IPS-18c (cell line): ENCODE measurements at regions not wholly inside any gene's neighbourhood (a gene's known extent, or its start where the extent isn't known, plus 50 kb on each side); places are given as distances from the start of the nearest gene placed in this dataset.
"Not testable (repeated sequence)": the region's sequence is repeated elsewhere in the genome, so short reads cannot be mapped to it uniquely, and the experiment has no call there.

ENCODE experiments used
- H3K4me3 ChIP-seq: 2 replicates; pipeline ENCODE4 v1.7.0; 2013; ENCODE audit warnings: low read depth, mild to moderate bottlenecking, low read length, moderate library complexity; ENCODE audit not compliant: insufficient read depth
- H3K9me3 ChIP-seq: one replicate; pipeline ENCODE4 v1.6.1; 2013; ENCODE audit warnings: mild to moderate bottlenecking, low read length, moderate library complexity; ENCODE audit not compliant: control insufficient read depth, insufficient read depth

DNA sequence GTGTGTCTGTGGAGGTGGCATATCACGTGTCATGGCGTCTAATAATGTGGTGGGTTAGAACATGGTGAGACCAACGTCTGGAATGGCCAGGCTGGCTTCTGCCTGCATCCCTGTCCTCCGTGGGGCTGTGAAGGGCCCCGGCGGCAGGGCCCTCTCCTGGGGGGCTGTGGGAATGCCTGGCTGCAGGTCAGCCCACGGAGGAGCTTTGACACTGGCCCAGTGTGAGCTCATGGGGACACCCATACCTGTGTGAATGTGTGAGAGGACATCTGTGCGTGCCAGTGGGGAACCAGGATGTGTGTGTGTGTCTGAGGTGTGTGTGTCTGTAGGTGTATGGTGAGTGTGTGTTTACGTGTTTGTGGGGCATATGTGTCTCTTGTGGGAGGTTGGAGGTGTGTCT, 300.1 kb downstream of the TEX29 start:
- H3K4me3 ChIP-seq, result no peak overlapping the region
- no peaks in the 10 kb centered on the region for H3K9me3 ChIP-seq

DNA sequence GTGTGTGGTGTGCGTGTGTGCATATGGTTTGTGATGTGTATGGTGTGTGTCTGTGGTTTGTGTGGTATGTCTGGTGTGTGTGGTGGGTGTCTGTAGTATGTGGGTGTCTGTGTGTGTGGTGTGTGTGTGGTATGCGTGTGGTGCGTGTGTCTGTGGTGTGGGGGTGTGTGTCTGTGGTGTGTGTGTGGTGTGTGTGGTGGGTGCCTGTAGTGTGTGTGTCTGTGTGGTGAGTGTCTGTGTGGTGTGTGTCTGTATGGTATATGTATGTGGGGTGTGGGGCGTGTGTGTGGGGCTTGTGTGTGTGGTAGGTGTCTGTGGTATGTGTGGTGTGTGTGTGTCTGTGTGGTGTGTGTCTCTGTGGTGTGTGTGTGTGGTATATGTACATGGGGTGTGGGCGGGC, 300.7 kb downstream of the TEX29 start:
- no peaks in the 10 kb centered on the region for H3K9me3 ChIP-seq

DNA sequence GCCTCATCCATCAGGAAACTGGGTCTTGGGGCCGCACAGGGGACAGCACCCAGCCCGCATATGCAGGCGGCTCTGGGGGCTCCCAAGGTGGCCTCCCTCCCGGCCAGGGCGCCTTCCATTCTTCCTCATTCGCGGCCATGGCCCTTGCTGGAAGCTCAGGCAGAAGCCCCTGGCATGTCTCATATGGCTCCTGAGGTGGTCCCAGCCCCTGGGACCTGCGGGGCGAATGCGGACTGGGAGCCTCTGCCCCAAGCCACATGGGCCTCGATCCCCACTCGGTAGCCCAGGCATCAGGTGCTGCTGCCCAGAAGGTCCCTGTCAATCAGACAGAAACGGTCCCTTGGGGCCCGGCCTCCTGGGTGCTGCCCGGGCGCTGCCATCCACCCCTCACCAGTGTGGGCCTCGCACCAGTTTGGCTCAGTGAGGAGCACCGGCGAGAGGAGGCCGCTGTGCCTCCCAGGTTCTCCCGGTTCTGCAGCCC, 301.6 kb downstream of the TEX29 start:
- Histone ChIP-seq H3K9me3 (no peaks in the 10 kb centered on the region), H3K4me3 (no peak overlapping the region)

More for the DNA sequence above, 300.7 kb downstream of the TEX29 start:
- H3K4me3 ChIP-seq, result no peak overlapping the region

DNA sequence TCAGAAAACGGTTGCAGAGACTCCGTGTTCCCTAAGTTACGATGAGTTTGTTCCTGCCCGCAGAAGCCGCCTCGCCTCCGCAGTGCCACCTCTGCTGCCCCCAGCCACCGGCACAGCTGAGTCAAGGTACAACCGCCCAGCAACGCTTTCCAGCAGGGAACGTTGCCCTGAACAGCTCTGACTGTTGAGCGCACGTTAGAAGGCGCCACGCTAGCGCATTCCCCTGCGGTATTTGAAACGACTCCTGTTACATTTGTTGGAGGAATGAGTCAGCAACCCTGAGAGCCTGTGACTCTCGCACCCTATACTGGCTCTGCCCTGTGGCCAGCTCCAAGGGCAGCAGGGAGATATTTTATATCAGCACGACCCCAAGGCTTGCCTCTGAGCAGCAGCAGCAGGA, 302.8 kb downstream of the TEX29 start:
- H3K4me3 ChIP-seq, result no peak overlapping the region

DNA sequence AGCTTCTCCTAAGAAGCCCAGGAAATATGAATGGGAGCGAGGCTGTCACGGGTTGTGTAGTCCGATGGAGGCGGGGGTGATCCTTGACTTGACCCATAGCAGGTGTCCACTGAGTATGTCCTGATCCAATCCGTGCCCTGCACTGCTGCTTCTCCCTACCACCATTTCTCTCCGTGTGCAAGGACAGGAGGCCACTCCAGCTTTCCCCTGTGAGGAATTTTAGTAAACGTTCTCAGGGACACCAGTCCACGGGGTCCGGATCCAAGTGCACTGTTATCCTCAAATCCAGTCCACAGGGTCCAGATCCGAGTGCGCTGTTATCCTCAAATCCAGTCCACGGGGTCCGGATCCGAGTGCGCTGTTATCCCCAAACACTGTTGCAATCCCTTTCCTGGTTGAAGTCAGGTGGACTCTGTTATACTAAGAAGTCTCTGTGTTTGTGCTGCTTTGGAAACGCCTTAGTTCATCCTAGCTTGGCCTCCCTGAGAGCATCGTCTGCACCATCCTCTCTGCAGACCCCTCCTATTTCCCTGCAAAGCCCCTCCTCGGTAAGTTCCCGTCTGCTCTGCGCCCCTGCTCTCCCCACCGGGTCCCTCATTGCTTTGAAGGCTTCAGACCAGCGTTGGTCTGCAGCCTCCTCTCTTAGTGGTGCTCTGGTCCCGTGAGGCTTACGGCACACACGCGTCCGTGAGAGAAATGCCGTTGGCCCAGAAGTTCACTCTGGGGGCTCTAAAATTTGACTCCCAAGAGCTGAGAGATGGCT, 303.5 kb downstream of the TEX29 start:
- Histone ChIP-seq H3K9me3 (no peaks in the 10 kb centered on the region), H3K4me3 (no peak overlapping the region)

More for the DNA sequence above, 302.8 kb downstream of the TEX29 start:
- H3K9me3 ChIP-seq, result no peaks in the 10 kb centered on the region

DNA sequence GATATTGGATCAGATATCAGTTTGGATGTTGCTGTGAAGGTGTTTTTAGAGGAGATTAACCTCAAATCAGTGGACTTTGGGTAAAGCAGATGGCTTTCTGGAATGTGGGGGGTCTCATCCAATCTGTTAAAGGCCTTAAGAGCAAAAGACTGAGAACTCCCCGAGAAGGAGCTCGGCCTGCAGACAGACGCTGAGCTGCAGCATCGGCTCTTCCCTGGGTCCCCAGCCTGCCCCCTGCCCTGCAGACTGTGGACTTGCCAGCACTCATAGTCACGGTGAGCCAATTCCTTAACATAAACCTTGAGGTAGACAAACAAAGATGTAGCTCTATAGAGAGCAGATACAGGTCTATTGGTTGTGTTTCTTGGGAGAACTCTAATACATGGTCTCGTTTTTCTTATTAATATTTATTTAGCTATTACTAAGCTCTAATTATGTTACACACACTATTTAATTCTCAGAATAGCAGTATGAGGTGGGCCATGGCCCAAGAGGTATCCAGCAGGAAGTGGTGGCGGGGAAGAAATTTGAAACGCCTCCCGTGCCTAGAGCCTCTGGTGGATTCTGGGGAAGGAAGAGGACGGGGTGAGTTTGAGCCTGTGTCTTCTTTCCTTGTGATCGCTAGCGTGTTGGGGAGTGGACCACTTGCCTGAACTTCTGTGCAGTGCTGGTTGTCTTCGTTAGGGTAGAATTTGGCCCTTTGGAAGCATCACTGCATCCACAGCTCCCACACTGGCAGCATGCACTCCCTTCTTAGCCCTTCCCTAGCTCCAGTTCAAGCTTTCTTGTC, 305.3 kb downstream of the TEX29 start:
- H3K9me3 ChIP-seq, result no peaks in the 10 kb centered on the region
- no peak overlapping the region for H3K4me3 ChIP-seq

DNA sequence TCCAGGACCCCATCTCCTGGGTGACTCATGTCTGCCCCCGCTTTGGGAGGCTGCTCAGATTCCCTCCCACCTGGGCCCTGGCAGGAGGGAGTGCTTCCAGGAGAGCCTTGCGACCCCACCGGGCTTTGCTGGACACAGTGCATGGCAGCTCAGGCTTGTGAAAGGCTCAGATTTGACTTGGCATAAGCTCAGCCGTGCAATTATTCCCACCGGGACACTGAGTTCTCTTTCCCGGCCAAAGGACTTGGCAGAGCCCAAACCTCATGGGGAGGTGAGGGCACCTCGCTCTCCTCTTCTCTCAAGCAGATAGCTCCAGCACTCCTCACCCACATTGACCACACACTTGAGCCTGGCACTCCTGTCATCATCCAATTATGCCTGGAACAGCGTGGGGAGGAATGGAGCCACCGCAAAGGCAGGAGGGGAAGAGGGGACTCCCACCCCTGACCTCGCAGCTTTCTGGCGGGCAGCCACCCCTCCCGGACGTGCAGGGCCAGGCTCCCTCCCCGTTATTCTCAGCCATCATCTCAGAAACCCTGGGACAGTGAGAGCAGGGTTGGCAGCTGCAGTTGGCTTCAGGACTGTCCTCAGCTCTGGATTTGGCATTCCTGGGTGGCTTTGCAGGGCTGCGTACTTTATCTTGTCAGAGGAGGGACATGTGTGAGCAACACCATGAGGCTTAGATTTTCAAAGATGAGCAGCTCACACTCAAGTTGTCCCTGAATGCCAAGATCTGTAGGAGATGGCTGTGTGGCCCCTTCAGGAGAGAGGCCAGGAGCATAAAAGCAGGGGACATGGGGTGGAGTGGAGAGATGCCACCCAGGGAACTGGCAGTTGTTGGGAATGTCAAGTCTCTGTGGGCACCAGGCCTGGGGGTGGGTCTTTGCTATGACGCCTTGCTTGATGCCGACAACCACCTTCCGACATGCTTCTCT, 306.2 kb downstream of the TEX29 start:
- H3K9me3 ChIP-seq, result no peaks in the 10 kb centered on the region

DNA sequence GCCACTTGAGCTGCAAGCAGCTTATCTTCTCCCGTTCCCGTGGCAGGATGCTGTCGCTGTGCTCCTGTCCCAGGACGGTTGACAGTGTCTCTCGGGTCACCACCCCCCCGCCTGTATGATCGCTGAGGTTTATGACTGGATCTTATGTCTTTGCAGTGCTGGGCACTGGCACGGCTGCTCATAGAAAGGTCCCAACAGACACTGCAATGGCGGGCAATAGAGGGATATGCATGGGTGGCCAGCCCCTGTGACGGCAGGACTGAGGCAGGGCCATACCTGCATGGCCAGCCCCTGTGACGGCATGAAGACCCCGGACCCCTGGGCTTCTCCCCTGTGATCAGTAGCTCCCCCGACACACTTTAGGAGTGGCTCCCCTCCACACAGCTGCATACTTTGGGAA, 307.2 kb downstream of the TEX29 start:
- Histone ChIP-seq H3K4me3 (no peak overlapping the region), H3K9me3 (no peaks in the 10 kb centered on the region)

More for the DNA sequence above, 306.2 kb downstream of the TEX29 start:
- no peak overlapping the region for H3K4me3 ChIP-seq

DNA sequence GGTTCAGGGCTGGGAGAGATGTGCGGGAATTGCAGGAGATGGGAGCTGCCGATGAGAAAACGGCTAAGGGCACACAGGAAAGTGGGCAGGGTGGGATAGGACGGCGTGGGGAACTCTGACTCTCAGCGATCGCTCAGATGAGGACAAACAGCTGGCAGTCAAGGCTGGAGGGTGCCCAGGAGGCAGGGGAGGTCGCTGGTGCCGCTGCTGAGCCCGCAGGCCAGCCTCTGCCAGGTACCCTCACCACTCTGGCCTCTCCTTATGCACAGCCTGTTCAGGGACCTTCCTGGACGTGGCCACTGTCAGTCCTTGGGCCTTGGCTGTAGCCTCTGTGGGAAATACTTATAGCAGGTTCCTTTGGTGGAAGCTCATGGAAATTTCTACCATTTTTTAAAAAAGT, 308.6 kb downstream of the TEX29 start:
- Histone ChIP-seq H3K4me3 (no peak overlapping the region), H3K9me3 (no peaks in the 10 kb centered on the region)

DNA sequence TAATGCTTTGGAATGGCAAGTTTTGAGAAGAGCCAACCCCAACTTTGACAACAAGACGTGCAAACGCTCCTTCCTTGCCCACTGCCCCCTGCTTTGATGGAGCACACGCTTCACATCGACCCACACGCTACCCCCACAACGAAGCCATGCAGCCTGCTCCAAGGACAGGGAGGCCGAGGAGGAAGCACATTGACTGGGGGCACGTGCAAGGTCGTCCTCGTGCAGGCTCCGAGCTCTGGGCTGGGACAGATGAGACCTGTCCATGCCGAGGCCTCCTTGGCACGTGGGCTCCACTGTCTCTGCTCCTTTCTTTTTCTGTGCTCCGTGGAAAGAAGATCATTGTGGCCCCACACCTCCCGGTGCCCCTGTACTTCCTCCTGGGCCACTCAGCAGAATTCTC, 309.0 kb downstream of the TEX29 start:
- Histone ChIP-seq H3K4me3 (no peak overlapping the region), H3K9me3 (no peaks in the 10 kb centered on the region)

DNA sequence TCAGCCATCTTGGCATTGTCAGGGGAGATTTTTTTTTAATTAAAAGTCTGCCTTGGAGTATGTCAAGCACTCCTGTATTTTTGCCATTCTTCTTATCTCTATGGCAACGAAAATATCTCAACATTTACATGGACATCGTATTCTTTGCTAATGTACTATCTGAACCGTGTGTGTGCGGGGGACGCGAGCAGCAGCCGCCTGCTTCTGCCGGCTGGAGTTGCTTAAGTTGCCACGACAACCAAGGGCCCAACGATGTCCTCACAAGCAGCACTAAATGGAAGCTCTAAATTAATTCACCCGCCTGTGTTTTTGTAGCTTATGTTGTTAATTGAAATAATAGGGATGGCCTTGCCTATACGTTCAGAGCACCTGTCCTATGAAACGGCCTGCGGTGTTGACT, 309.5 kb downstream of the TEX29 start:
- H3K9me3 ChIP-seq, result no peaks in the 10 kb centered on the region
- no peak overlapping the region for H3K4me3 ChIP-seq

DNA sequence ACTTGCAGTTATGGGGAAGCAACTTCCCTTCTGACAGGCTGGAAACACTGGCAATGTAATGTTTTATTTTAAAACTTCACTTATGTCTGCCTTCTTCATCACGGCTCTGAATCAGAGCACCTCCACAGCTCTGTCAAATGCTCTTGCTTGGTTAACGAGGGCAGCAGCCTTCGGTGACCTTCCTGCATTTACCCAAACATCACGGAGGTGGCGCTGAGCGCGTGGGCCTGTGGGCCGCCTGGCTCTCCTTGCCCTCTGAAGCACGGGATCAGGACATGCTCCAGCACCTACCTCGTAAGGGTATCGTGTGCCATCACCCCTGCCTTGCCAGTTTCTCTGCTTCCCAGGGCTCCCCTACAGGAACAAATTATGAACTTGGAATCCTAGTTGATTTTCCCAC, 310.0 kb downstream of the TEX29 start:
- Histone ChIP-seq H3K9me3 (no peaks in the 10 kb centered on the region), H3K4me3 (no peak overlapping the region)

DNA sequence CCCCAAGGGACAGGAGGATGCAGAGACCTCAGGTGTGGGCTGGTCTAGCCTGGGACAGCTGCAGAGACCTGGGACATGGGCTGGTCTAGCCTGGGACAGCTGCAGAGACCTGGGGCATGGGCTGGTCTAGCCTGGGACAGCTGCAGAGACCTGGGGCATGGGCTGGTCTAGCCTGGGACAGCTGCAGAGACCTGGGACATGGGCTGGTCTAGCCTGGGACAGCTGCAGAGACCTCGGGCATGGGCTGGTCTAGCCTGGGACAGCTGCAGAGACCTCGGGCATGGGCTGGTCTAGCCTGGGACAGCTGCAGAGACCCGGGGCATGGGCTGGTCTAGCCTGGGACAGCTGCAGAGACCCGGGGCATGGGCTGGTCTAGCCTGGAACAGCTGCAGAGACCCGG, 310.8 kb downstream of the TEX29 start:
- not testable (repeated sequence) for H3K9me3 ChIP-seq, H3K4me3 ChIP-seq

DNA sequence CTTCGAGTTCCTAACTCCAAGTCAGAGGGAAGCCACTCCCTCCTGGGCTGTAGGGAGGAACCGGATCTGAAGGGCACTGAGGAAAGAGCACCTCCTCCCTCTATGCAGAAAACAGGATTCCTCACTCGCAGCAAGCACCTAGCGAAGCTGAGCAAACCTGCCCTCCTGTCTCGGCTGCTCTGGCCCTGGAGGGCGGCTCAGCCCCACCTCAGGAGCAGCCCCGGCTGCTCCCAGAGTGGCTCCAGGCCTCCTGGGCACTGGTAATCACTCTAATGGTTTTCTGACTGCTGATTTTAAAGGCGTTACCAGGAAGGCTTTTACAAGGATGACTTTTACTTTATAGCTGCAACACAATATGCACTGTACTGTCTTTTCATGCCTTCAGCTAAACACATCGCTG, 312.5 kb downstream of the TEX29 start:
- Histone ChIP-seq H3K4me3 (no peak overlapping the region), H3K9me3 (no peaks in the 10 kb centered on the region)

DNA sequence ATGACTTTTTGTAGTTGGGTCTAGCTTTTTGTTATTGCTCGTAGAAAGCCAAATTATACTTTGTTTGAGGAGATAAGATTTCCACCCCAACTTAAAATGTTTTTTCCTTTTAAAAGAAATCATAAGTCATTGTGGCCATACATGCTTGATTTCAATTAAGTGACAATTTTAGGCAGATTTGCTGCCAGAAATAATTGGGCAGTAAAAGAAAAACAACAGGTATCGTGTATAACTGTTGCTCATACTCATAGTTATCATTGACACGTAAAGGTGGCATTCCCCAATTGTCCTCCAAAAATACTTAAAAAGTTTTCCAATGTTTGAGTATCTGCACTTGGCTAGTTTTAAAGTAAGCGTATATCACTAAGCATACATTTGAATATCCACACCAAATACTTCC, 313.0 kb downstream of the TEX29 start:
- Histone ChIP-seq H3K9me3 (no peaks in the 10 kb centered on the region), H3K4me3 (no peak overlapping the region)

DNA sequence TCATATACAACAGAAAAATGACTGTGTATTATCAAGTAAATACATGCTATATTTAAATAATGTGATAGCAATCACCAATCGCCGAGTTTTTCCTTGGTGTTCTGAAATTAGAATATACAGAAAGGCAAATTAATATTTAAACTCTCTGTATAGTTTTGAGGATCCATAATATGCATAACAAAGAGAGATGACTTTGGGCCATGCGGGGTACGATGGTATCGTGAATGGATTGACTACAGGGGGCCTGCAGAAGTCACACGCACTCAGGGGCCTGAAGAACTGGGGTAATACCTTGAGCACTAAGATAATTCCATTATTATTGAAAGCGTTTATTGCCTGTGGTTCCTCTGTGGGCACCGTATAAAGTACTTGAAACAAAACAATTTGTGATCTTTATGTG, 314.0 kb downstream of the TEX29 start:
- H3K4me3 ChIP-seq, result no peak overlapping the region

DNA sequence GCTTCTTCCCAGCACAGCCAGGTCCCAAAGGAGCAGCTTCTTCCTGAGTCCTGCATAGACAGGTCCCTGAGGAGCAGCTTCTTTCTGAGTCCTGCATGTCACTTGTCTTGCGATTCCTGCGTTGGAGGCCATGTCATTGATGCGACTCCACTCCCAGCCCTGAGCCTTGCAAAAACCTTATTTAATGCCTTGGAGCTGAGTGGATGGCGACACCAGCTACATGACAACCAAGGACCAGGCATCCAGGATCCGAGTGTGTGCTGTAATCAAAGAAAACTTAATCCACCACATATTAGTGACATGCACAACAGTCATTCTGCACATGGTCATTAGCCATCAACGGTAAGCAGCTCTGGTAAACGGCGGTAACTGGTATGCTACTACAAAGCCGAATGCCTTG, 315.8 kb downstream of the TEX29 start:
- no peaks in the 10 kb centered on the region for H3K9me3 ChIP-seq
- H3K4me3 ChIP-seq, result no peak overlapping the region

More for the DNA sequence above, 314.0 kb downstream of the TEX29 start:
- no peaks in the 10 kb centered on the region for H3K9me3 ChIP-seq
